ENCODE measurements at regions not wholly inside any gene's neighbourhood (a gene's known extent, or its start where the extent isn't known, plus 50 kb on each side); places are given as distances from the start of the nearest gene placed in this dataset.

DNA sequence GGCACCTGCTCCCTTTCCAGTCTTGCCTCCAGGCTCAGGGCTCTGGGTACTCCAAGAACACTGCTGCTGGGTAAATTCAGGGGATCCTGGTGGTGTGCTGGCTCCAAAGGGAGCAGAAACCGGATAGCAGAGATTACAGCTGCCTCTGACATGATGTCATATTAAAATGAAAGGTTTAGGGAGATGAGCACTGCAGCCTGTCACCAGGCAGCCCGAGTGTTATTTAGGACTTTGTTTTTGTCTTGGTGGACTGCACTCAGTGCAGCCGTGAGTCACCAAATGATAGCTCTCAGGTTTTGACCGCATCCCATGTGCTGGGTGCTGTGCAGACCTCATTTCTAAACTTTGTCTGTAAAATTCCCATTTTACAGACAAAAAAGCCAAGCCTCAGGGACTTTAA is 266.0 kb upstream of the CRY1 start:
- no peak for TF ChIP-seq EZH2 (IDR thresholded peaks at IDR 0.05; ENCODE audit: borderline replicate concordance, low read depth, low read length, severe bottlenecking)
- TF ChIP-seq, protein P1, sequence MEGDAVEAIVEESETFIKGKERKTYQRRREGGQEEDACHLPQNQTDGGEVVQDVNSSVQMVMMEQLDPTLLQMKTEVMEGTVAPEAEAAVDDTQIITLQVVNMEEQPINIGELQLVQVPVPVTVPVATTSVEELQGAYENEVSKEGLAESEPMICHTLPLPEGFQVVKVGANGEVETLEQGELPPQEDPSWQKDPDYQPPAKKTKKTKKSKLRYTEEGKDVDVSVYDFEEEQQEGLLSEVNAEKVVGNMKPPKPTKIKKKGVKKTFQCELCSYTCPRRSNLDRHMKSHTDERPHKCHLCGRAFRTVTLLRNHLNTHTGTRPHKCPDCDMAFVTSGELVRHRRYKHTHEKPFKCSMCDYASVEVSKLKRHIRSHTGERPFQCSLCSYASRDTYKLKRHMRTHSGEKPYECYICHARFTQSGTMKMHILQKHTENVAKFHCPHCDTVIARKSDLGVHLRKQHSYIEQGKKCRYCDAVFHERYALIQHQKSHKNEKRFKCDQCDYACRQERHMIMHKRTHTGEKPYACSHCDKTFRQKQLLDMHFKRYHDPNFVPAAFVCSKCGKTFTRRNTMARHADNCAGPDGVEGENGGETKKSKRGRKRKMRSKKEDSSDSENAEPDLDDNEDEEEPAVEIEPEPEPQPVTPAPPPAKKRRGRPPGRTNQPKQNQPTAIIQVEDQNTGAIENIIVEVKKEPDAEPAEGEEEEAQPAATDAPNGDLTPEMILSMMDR (IDR thresholded peaks at IDR 0.05; ENCODE audit: extremely low read depth in 1 of 2, insufficient read depth in 1 of 2, low read depth in 1 of 2, low read length in 2 of 2) = no peak
